GM12891 (cell line): ENCODE measurements at regions not wholly inside any gene's neighbourhood (a gene's known extent, or its start where the extent isn't known, plus 50 kb on each side); places are given as distances from the start of the nearest gene placed in this dataset.

ENCODE experiments used
- PAX5 ChIP-seq: IDR thresholded peaks from 2 replicates; pipeline ENCODE4 v1.6.1; 2011; ENCODE audit warnings: low read length, moderate library complexity, mild to moderate bottlenecking; ENCODE audit not compliant: insufficient read depth, severe bottlenecking
- POLR2A ChIP-seq: IDR thresholded peaks from 2 replicates; pipeline ENCODE4 v1.6.1; 2011; ENCODE audit warnings: low read depth, low read length, control low read depth
- POLR2AphosphoS5 ChIP-seq: IDR thresholded peaks from 2 replicates; pipeline ENCODE4 v1.6.1; 2011; ENCODE audit warnings: low read depth, low read length, control low read depth
- SPI1 ChIP-seq: IDR thresholded peaks from 2 replicates; pipeline ENCODE4 v1.6.1; 2011; ENCODE audit warnings: low read depth, low read length, control low read depth
- TAF1 ChIP-seq: IDR thresholded peaks from 2 replicates; pipeline ENCODE4 v1.6.1; 2011; ENCODE audit warnings: low read depth, low read length, control low read depth

- TF ChIP-seq POLR2A (no peak), POLR2AphosphoS5 (no peak), TAF1 (no peak), SPI1 (no peak), PAX5 (no peak)
Observed at GRCh38 chr16:73206151-73206707, 158.3 kb upstream of the ZFHX3 start.
